H9 (cell line): ENCODE measurements at regions not wholly inside any gene's neighbourhood (a gene's known extent, or its start where the extent isn't known, plus 50 kb on each side); places are given as distances from the start of the nearest gene placed in this dataset.

ENCODE experiments used
- DNase-seq: peaks from one replicate; pipeline ENCODE4 v3.0.0-alpha.2; 2017
- H2AFZ ChIP-seq: one replicate; pipeline ENCODE4 v1.6.1; 2013; ENCODE audit warnings: mild to moderate bottlenecking, low read length, control low read depth, moderate library complexity
- H2AK5ac ChIP-seq: 2 replicates; pipeline ENCODE4 v1.6.1; 2013; ENCODE audit warnings: low read length, control low read depth, mixed read lengths; ENCODE audit not compliant: insufficient read length
- H2BK120ac ChIP-seq: one replicate; pipeline ENCODE4 v1.6.1; 2013; ENCODE audit warnings: low read depth, mild to moderate bottlenecking, low read length, control low read depth, inconsistent platforms; ENCODE audit not compliant: poor library complexity, severe bottlenecking
- H2BK12ac ChIP-seq: 2 replicates; pipeline ENCODE4 v1.6.1; 2013; ENCODE audit warnings: low read length, control low read depth, mixed read lengths, low read depth; ENCODE audit not compliant: insufficient read length
- H2BK15ac ChIP-seq: 2 replicates; pipeline ENCODE4 v1.6.1; 2013; ENCODE audit warnings: low read depth, low read length, control low read depth
- H2BK20ac ChIP-seq: one replicate; pipeline ENCODE4 v1.6.1; 2013; ENCODE audit warnings: low read depth, mild to moderate bottlenecking, low read length, control low read depth, inconsistent platforms; ENCODE audit not compliant: poor library complexity, severe bottlenecking
- H2BK5ac ChIP-seq: 2 replicates; pipeline ENCODE4 v1.6.1; 2013; ENCODE audit warnings: low read length, control low read depth, mixed read lengths; ENCODE audit not compliant: insufficient read length
- H3K14ac ChIP-seq: 2 replicates; pipeline ENCODE4 v1.6.1; 2013; ENCODE audit warnings: low read length, control low read depth; ENCODE audit not compliant: insufficient read depth
- H3K18ac ChIP-seq: 2 replicates; pipeline ENCODE4 v1.6.1; 2013; ENCODE audit warnings: low read depth, mild to moderate bottlenecking, mixed read lengths, low read length, control low read depth; ENCODE audit not compliant: insufficient read length
- H3K23ac ChIP-seq: 2 replicates; pipeline ENCODE4 v1.6.1; 2013; ENCODE audit warnings: low read length, control low read depth, mixed read lengths, low read depth; ENCODE audit not compliant: insufficient read length
- H3K23me2 ChIP-seq: 2 replicates; pipeline ENCODE4 v1.6.1; 2013; ENCODE audit warnings: low read depth, mild to moderate bottlenecking, mixed read lengths, low read length, control low read depth; ENCODE audit not compliant: insufficient read length, poor library complexity, severe bottlenecking
- H3K27ac ChIP-seq: 2 replicates; pipeline ENCODE4 v1.5.1; 2013; ENCODE audit warnings: low read length, control low read depth, mixed read lengths, low read depth; ENCODE audit not compliant: insufficient read length
- H3K27me3 ChIP-seq: 2 replicates; pipeline ENCODE4 v1.6.1; 2013; ENCODE audit warnings: low read length, control low read depth, inconsistent platforms; ENCODE audit not compliant: insufficient read depth
- H3K4ac ChIP-seq: 2 replicates; pipeline ENCODE4 v1.6.1; 2013; ENCODE audit warnings: low read depth, mild to moderate bottlenecking, control low read depth, inconsistent platforms, low read length, moderate library complexity
- H3K4me1 ChIP-seq: 2 replicates; pipeline ENCODE4 v1.6.1; 2013; ENCODE audit warnings: low read length, control low read depth, inconsistent platforms; ENCODE audit not compliant: insufficient read depth
- H3K4me2 ChIP-seq: 2 replicates; pipeline ENCODE4 v1.6.1; 2013; ENCODE audit warnings: low read length, control low read depth, mixed read lengths; ENCODE audit not compliant: insufficient read length, insufficient read depth
- H3K56ac ChIP-seq: 2 replicates; pipeline ENCODE4 v1.6.1; 2013; ENCODE audit warnings: low read depth, mild to moderate bottlenecking, mixed read lengths, low read length, control low read depth; ENCODE audit not compliant: insufficient read length
- H3K79me1 ChIP-seq: 2 replicates; pipeline ENCODE4 v1.6.1; 2013; ENCODE audit warnings: low read depth, mild to moderate bottlenecking, moderate library complexity, low read length, control low read depth, inconsistent platforms; ENCODE audit not compliant: insufficient read depth, poor library complexity, severe bottlenecking
- H3K79me2 ChIP-seq: 2 replicates; pipeline ENCODE4 v1.6.1; 2013; ENCODE audit warnings: low read length, control low read depth, inconsistent platforms; ENCODE audit not compliant: insufficient read depth
- H3K9ac ChIP-seq: 2 replicates; pipeline ENCODE4 v1.6.1; 2013; ENCODE audit warnings: low read length, control low read depth, mixed read lengths; ENCODE audit not compliant: insufficient read length; ENCODE audit errors: extremely low read depth
- H3K9me3 ChIP-seq: one replicate; pipeline ENCODE4 v1.6.1; 2013; ENCODE audit warnings: low read depth, low read length, inconsistent platforms; ENCODE audit not compliant: control insufficient read depth
- H3T11ph ChIP-seq: one replicate; pipeline ENCODE4 v1.6.1; 2013; ENCODE audit warnings: mild to moderate bottlenecking, low read length, control low read depth, inconsistent platforms
- H4K20me1 ChIP-seq: one replicate; pipeline ENCODE4 v1.6.1; 2013; ENCODE audit not compliant: control insufficient read depth, insufficient read length, insufficient read depth
- H4K5ac ChIP-seq: 2 replicates; pipeline ENCODE4 v1.6.1; 2013; ENCODE audit warnings: low read depth, mild to moderate bottlenecking, mixed read lengths, low read length, control low read depth; ENCODE audit not compliant: insufficient read length
- H4K8ac ChIP-seq: replicated peaks from 2 replicates; pipeline ENCODE4 v1.6.1; 2013; ENCODE audit warnings: low read length, control low read depth, mixed read lengths, low read depth; ENCODE audit not compliant: insufficient read length
- H4K91ac ChIP-seq: 2 replicates; pipeline ENCODE4 v1.6.1; 2013; ENCODE audit warnings: low read depth, mild to moderate bottlenecking, moderate library complexity, mixed read lengths, low read length, control low read depth; ENCODE audit not compliant: insufficient read length
- H3K27ac Mint-ChIP-seq, 3 experiments: 2 replicates in 2 of 3; 3 replicates in 1 of 3; pipeline ENCODE4 v1.8.0; 2020 to 2021; ENCODE audit warnings: mixed read lengths in 3 of 3, mild to moderate bottlenecking in 1 of 3, moderate library complexity in 1 of 3
- H3K27me3 Mint-ChIP-seq: 2 replicates; pipeline ENCODE4 v1.8.0; 2021; ENCODE audit warnings: low read depth, mild to moderate bottlenecking, moderate library complexity, mixed read lengths
- H3K36me3 Mint-ChIP-seq, 3 experiments: 2 replicates in 2 of 3; 3 replicates in 1 of 3; pipeline ENCODE4 v1.8.0; 2020 to 2021; ENCODE audit warnings: low read depth in 3 of 3, mixed read lengths in 3 of 3; ENCODE audit not compliant: insufficient read depth in 1 of 3
- H3K4me1 Mint-ChIP-seq, 2 experiments: 2 replicates each; pipeline ENCODE4 v1.8.0; 2020; ENCODE audit warnings: mixed read lengths in 2 of 2
- H3K4me3 Mint-ChIP-seq, 2 experiments: 2 replicates in 1 of 2; 3 replicates in 1 of 2; pipeline ENCODE4 v1.8.0; 2020 to 2021; ENCODE audit warnings: mild to moderate bottlenecking in 2 of 2, mixed read lengths in 2 of 2, moderate library complexity in 1 of 2
- H3K9me3 Mint-ChIP-seq, 2 experiments: 2 replicates in 1 of 2; 3 replicates in 1 of 2; pipeline ENCODE4 v1.8.0; 2020; ENCODE audit warnings: mild to moderate bottlenecking in 2 of 2, mixed read lengths in 2 of 2, moderate library complexity in 1 of 2
- CTCF ChIP-seq: fragments of 200-600 bp; sonication (generic); conservative IDR thresholded peaks from 3 replicates; pipeline ENCODE4 v1.8.0; 2021; ENCODE audit warnings: antibody characterized with exemption, mild to moderate bottlenecking
- WGBS: extraction: QIAGEN DNeasy Blood & Tissue Kit; methylation state at CpG from one replicate; pipeline ENCODE4 v1.1.7; 2013; ENCODE audit warnings: missing lambda C conversion rate, low lambda C conversion rate, mixed read lengths; ENCODE audit not compliant: insufficient read length; ENCODE audit errors: extremely low coverage; 5-methylcytosine and 5-hydroxymethylcytosine counted together

GRCh38 chr2:59096973-59097372, 855.8 kb upstream of the FANCL start:
- Histone ChIP-seq H4K91ac (no peak overlapping the region), H3K4me2 (no peak overlapping the region), H2BK120ac (no peak overlapping the region), H3K18ac (no peak overlapping the region), H3K4me1 (no peaks in the 10 kb centered on the region), H3K23ac (no peak overlapping the region), H3K56ac (no peak overlapping the region), H3K9ac (no peak overlapping the region), H2BK15ac (no peak overlapping the region), H4K8ac (no peak overlapping the region), H3K4ac (no peak overlapping the region), H3K79me1 (no peaks in the 10 kb centered on the region), H2AK5ac (no peak overlapping the region), H2BK20ac (no peak overlapping the region), H3K9me3 (peaks cover 6% of the 10 kb centered on the region), H2BK12ac (no peak overlapping the region), H3K23me2 (no peaks in the 10 kb centered on the region), H2AFZ (no peak overlapping the region), H3K27me3 (no peaks in the 10 kb centered on the region), H2BK5ac (no peak overlapping the region), H3T11ph (no peak overlapping the region), H3K14ac (no peak overlapping the region), H3K27ac (no peak overlapping the region), H4K20me1 (no peaks in the 10 kb centered on the region), H3K79me2 (no peaks in the 10 kb centered on the region), H4K5ac (no peak overlapping the region)
- H3K27ac Mint-ChIP-seq: no peak overlapping the region
- H3K4me1 Mint-ChIP-seq: no peaks in the 10 kb centered on the region
- peaks cover 35 to 40% of the 10 kb centered on the region in 2 experiments for H3K9me3 Mint-ChIP-seq
- no peak for TF ChIP-seq CTCF
- H3K4me3 Mint-ChIP-seq: no peak overlapping the region
- peaks cover 14 to 42% (median 25%) of the 10 kb centered on the region in 3 experiments for H3K36me3 Mint-ChIP-seq
- H3K27me3 Mint-ChIP-seq: no peaks in the 10 kb centered on the region; the same call in 1 of the 2 replicates
- WGBS: no CpG with 5 or more reads among the region's 2 CpGs
- DNase-seq: no peak
